Suppressor macrophage (primary cell): ENCODE measurements at regions not wholly inside any gene's neighbourhood (a gene's known extent, or its start where the extent isn't known, plus 50 kb on each side); places are given as distances from the start of the nearest gene placed in this dataset.
"Not testable (repeated sequence)": the region's sequence is repeated elsewhere in the genome, so short reads cannot be mapped to it uniquely, and the experiment has no call there.

Experiments used
- DNase-seq, 4 experiments: peaks; one replicate each; pipeline ENCODE4 v3.0.0-alpha.2; 2020 to 2022

DNA sequence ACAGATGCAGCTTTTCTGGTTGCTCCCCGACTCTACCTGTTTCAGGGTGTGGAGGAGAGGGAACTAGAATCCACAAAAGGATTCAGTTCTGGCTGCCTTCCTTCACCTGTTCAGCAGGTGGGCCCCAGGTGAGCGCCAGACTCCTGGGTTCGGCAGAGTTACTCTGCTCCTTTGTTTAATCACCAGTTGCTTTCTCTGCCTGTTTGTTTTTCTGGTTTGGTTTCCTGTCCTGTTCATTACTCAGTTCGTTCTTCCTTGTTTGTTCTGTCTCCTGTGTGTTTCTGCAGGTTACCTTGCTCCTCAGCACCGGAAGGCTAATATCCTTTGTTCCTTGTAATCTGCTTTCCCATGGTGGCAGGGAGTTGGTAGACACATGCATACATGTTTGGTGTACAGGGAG lies 508.5 kb upstream of the ATP11B start:
- no peak for DNase-seq

DNA sequence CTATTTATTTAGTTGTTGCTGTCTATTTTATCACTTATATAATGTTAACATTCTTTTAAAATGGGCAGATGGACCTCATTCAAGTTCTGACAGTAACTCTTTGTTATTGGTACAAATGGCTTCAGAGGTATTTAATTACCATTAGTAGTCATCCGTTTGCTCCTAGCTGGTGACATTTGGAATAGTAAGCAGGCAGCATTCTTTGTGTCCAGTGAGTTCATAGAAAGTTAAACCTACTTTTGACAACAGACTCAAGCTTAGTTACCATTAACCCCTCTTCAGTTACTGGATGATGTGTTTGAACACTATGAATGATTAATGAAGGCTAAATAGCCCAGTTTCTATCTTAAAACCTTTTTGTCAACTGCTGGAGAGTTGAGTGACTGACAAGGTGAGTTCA lies 500.7 kb upstream of the ATP11B start:
- no peak for DNase-seq

DNA sequence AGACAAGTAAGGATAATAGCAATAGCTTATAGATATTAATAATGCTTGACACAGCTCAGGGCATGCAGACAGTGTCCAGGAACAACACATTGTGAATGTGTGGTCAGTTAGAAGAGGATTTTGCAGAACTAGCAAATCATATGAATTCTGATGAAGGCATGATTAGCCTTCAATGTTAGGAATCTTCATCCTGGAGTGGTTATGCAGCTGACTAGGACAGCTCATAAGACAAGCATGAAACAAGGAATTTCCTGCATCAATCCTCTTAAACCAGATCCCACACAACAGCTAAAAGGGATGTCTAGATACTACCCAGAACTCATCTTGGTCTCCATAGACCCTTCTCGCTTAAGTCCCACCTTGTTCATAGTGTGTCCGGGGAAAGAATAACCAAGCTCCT lies 499.0 kb upstream of the ATP11B start:
- DNase-seq = no peak

DNA sequence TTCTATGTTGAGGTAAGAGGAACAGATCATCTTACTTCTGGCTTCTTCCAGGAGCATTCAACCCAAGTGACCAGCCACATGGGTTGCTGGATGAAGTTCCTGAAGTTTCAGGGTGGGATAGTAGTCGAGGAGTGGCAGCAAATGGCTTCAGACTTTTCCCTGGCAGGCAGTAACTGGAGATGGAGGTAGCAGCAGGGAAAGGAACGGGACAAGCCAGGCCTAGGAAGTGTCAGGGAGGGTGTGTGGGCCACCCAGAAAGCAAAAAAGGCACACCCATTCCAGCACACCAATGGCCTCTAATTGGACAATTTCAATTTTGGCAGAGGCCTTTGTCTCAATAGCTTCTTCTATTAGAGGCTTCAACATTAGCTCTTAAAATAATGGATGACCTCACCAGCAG lies 498.6 kb upstream of the ATP11B start:
- no peak for DNase-seq

DNA sequence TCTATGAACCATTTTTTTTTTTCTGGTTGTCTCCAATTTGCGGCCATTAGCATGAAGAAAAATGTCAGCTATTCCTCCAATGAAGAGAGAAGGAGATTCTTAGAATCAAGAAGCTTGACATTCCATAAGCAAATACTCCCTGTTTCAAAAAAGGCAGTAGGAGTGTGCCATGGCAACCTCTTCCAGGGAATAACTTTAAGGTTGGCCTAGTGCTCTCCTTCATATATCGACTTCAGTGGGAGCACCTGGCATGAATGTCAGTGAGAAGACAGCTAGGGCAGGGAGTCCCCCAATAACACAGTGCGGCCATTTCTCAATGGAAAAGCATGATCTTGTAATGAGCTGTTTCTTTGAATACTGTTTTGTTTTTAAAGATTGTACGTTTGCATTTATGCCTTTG lies 493.0 kb upstream of the ATP11B start:
- DNase-seq = no peak

DNA sequence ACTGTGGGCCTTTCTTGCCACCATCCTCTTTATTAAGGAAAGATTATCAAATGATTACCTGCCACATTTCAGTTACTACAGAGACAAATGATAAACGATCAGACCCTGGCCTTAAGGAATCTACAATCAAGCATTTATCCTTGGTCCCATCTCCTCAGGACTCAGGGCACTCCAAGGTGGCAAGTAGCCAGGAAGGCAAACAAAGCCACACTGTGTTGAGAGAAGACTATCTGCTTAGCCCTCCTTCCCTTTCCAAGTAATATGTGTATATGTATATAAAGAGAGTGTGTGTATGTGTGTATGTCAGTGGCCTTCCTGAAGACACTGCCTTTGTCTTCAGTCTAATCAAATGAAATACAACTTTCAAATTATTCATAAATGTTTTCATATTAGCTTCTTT lies 490.1 kb upstream of the ATP11B start:
- DNase-seq = no peak

DNA sequence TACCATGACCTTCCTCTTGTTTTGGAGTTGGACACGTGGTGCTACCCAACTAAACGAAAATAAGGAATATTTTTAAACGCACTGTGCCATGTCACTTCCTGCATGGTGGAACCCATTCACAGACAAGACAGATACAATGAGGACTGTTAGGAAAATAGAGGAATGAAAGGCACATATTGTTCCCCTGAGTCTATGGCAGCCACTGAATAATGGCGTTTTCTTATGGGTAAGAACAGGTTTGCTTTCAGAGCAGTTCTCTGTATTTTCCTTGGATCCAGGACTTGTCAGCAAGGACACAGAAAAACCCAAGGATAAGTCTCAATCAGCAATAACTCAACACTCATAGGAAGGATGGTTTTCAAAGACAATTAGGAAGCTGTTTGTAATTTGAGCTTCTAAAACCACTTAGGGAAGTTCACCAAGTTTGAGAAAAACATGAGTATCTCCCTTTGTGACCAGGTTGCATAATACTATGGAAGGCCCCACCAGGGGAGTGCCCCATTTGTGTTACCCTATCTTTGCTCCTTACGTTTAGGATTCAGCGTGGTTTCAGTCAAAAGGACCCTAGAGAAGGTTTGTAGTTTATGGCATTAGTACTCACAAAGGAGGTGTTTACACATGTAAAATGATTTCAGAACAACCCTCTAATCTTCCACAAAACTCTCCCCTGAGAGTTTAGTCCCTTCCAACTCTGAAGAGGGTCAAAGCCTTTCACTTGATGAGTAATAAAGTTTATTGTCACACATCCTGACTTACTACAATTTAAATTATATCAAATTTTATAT lies 487.2 kb upstream of the ATP11B start:
- DNase-seq = no peak

DNA sequence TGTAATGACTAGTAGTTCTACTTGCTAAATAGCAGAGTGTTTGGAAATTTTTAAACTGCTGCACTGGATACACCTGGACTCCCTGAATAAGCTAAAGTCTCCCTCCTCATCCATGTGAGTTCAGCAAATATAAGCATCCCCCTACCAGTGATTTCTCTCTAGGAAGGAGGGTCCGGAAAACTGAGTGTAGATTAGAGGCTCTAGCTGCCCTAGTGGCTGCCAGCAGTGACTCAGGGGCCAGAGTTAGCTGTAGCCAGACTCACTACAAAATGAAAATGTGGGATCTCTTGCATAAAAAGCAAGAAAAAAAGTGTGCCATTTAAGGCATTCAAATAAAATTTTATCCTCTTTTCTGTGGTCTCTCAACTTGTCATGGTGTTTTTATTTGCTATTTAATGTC lies 485.0 kb upstream of the ATP11B start:
- DNase-seq = no peak

DNA sequence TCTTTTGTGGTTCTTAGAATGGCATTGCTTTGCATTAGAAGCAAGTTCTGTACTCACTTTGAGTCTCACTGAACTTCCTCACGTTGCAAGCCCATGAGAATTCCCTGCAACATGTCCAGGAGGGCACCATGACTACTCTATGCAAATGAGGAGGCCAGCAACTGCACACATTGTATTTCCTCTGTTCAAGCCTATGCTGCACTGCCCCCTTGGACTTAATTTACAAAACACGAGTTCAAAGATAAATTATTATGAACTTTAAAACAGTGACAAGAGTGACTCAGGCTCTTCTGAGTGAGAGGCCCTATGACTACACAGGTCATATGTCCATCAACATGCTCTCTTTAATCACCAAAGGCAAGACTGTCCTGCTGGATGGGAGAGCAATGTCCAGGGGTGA lies 484.2 kb upstream of the ATP11B start:
- DNase-seq = peak in 1 of 4 experiments; percentile 0

DNA sequence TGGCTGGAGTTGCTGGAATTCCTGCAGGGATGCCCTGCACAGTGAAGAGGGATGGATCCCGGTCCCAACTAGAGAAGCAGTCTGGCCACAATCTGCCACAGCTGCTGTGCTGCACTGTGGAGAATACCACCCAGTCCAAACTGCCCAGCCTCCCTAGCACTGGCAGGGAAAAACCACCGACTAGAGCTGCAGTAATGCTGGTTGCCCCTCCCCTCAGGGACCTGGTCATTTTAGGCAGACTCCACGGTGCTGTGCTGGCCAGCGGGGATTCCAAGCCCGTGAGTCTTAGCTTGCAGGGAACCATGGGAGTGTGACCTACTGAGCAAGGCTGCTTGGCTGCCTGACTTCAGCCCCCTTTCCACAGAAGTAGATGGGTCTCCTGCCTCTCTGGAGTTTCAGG lies 478.0 kb upstream of the ATP11B start:
- no peak for DNase-seq

DNA sequence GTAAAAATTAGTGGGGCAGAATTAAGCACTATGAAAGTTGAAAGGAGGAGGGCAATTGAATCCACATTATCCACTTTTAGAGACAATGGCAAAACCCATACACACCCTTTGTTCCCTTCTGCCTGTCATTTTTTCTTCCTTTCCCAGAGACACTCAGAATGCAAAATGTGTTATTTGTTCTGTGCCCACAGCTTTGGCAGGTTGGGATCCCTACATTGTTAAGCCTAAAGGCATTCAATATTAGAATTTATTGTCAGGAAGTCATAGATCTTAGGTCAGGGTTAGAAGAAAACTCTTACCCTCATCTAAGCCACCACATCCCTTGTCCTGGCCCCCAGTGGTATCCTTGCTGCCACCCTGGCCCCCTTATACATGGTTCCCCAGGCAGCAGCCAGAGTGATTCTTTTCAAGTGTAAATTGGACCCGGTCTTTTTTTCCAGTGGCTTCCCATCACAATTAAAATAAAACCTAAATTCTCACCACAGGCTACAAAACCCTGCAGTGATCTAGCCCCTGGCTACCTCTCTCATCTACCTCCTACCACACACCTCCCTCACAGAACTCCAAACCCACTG lies 470.1 kb upstream of the ATP11B start:
- no peak for DNase-seq

DNA sequence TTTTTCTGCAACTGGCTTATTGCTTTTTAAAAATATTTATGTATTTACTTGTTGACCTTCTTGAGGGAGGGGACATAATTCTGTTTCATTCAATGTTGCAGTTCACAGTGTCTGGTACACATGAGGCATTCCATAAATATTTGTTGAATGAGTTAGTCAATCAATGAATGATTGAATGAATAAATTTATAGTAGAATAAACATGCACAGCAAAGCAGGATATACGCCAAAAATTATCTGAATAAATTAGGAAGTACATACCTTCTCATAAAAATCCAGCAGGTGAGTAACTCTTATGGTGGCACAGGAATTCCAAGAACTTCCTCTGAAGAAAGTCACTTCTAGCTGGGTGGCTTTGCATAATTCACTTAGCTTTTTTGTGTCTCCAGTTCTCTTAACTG lies 469.4 kb upstream of the ATP11B start:
- DNase-seq = no peak

DNA sequence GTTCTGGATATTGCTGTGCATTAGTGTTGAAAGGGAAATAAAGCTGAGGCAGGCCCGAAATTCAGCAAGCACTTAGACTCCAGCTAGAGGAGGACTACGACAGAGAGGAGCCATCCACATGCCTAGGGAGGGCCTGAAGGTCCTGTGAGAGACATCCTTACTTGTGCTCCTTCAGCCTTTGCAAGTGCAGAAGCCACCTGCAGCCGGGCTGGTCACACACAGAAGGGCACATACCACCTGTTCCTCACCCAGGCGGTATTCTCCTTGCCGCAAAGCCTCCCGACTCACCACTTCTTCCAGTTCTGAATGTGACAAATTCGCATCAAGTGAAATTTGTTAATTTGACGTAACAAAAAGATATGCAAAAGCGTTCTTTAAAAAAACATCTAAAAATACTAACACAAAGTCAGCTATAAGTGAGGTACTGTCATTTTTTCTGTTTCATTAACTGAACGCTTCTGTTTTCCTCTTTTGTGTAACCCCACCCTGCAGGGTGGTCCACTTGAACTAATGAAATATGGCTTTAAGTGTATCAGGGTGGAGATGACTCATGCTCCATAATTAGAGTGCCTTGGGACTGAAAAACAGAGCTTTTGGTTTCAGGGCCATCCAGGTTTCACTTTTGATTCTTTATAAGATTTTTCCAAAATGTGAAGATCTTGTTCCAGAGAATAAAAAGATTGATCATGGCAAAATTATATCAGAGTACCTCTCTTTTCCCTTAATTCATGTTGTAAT lies 467.9 kb upstream of the ATP11B start:
- DNase-seq = no peak

DNA sequence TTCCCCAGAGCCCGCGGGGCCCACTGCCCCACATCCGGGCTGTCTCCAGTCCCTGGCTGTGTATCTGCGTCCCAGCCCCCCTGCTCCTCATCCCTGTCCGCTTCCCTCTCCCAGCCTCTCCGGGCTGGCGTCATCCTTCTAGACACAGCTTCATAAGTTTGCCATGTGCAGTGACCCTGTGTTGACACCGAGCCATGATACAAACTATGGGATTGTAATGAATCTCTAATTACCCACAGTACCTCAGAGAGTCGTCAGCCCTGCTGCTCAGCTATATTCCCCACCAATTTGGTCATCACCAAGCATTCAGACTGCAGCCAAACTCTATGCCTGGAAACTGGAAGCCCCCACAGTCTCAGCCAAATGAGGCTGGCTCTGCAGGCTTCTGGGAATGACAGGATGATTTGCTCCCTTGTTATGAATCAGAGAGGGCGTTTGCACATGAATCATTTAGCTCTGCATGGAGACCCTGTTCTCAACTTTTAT lies 466.1 kb upstream of the ATP11B start:
- no peak for DNase-seq

DNA sequence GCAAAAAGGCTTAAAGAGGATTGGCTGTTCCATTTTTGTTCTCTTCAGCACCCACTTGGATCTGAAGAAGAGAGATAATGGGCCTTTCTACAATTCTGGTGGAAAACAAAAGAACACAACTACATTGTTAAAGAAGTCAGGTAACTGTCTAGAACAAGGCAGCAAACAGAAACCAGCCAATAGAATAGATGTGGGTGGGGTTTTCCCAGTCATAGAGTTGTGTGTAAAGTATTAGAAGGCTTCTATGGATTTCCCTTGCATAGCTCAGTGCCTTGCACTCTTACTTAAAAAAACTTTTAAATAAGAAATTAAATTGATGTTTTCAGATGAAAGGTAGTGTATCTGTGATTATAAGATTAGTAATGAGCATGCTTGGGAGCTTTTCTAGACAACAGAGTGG lies 462.7 kb upstream of the ATP11B start:
- no peak for DNase-seq

DNA sequence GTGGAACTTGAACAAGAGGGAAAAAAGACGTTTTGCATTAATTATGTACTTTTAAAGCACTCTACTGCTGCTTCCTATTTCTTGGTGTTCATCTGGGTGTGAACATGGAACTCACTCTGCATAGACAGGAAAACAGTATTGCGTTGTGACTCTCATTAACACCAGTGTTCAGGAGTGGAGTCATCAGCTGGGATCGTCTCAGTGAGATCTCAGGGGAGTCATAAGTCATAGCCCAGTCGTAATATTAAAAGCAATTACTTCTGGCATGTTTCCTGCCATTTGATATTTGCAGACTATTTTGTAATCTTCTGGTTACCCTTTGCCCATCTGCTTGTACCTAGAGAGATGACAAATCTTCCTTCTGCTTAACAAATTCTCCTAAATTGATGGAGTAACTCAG lies 462.0 kb upstream of the ATP11B start:
- no peak for DNase-seq

DNA sequence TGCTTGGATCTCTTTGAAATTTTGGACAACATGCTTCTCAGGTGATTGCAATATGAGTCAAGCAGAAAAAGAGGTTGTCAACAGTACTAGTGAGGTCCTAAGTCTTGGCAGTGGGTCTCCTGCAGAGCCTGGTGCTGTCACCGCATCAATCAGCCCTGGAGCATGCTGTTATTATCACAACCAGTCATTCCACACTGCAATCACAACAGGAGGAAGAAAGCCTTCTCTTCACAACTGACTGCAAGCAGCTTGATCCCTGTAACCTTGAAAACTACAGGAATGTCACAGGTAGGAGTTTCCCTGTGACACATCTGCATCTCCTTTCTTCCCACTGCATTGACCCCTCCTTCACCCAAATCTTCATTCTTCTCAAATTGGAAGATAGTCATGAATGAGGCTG lies 451.1 kb upstream of the ATP11B start:
- DNase-seq = no peak

DNA sequence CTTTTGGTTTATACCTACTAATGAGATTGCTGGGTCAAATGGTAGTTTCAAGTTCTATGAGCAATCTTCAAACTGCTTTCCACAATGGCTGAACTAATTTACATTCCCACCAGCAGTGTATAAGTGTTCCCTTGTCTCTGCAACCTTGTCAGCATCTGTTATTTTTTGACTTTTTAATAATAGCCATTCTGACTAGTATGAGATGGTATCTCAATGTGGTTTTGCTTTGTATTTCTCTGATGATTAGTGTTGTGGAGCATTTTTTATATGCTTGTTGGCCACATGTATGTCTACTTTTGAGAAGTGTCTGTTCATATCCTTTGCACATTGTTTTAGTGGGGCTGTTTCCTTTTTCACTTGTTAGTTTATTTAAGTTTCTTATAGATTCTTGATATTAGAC lies 449.3 kb upstream of the ATP11B start:
- not testable (repeated sequence) for DNase-seq

DNA sequence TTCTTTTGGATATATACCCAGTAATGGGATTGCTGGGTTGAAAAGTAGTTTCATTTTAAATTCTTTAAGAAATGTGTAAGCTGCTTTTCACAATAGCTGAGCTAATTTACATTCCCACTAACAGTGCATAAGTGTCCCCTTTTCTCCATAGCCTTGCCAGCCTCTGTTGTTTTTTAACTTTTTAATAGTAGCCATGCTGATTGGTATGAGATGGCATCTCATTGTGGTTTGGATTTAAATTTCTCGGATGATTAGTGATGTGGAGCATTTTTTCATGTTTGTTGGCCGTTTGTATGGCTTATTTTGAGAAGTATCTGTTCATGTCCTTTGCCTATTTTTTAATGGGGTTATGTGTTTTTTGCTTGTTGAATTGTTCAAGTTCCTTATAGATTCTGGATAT lies 444.3 kb upstream of the ATP11B start:
- no peak for DNase-seq

DNA sequence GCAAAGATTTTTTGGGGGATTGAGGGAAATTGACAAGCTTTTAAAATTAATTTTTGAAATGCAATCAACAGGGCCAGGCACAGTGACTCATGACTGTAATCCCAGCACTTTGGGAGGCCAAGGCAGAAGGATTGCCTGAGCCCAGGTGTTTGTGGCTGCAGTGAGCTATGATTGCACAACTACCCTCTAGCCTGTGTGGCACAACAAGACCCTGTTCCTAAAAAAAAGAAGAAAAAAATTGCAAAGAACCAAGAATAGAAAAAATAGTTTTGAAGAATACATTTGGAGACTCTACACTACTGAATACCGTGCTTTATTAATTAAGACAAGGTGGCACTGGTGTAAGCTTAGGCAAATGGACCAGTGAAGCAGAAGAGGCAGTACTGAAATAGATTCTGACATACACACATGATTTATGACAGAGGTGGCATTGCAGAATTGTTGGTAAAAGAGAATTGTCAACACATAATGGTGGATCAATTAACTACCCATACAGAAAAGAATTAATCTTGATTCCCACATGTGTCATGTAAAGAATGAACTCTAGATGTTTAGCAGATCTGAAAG lies 443.3 kb upstream of the ATP11B start:
- DNase-seq = no peak

DNA sequence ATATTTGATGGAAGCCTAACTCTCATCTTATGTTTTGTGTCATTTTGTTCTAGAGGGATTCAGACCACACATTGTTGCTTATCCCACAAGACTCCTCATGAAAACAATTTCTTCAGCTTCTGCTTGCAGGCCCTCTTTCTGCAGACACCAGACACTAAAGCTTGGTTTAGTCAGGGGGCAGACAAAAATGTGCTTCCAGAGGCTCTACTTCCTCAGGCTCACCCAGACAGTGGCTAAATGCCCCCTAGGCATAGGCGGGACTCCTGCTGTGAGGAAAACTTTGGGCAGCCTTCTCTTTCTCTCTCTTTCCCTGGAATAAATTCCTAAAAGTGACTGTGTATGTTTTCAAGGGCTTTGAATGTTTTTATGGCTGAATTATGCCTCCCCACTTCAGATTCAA lies 435.4 kb upstream of the ATP11B start:
- DNase-seq = no peak

DNA sequence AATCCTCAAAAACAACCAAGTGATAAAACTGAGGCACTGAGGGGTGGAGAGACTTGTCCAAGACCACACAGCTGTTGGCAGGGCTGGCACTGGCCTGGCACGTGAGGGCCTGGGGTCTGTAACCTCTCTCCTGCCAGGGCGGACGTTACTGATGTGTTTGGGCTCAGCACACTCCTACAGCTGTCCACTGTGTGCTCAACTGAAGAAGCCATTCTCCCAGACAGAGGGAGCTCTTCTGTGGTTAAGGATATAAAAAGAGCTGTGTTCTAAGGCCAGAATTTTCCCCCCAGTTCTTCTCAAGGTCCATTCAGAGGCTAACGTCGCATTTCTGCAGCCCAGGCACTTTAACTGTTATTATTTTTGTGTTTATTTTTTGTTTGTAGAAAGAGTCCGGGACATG lies 429.0 kb upstream of the ATP11B start:
- DNase-seq = no peak
